ENCODE measurements at regions not wholly inside any gene's neighbourhood (a gene's known extent, or its start where the extent isn't known, plus 50 kb on each side); places are given as distances from the start of the nearest gene placed in this dataset.
"Not testable (repeated sequence)": the region's sequence is repeated elsewhere in the genome, so short reads cannot be mapped to it uniquely, and the experiment has no call there.

DNA sequence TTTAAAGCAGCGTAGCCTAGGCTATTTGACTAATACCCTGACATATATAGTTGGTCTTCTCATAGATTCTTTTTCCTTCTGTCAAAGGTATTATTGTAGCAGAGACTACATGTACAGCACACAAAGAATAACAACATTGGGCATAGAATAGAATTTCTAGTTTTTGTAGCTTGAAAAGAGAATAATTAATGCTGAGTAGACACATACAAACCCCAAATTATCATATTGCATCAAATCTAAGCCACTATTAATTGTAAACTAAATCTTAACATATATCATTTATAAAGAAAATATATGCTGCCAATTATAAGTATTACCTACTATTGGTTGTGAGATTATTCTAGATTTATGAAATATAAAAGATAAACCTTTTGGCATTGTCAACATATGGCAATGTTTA, 574.5 kb downstream of the SLCO4C1 start:
- TF ChIP-seq CTCF (IDR thresholded peaks at IDR 0.05; ENCODE audit: unreplicated experiment in 3 of 3) = no peak
- Mint-ChIP-seq H3K27me3 (ENCODE audit: low read depth) (no peaks in the 10 kb centered on the region), H3K4me1 (no peaks in the 10 kb centered on the region), H3K4me3 (no peak overlapping the region), H3K27ac (no peak overlapping the region), H3K36me3 (ENCODE audit: low read depth) (no peaks in the 10 kb centered on the region), H3K9me3 (peaks cover 2% of the 10 kb centered on the region)

DNA sequence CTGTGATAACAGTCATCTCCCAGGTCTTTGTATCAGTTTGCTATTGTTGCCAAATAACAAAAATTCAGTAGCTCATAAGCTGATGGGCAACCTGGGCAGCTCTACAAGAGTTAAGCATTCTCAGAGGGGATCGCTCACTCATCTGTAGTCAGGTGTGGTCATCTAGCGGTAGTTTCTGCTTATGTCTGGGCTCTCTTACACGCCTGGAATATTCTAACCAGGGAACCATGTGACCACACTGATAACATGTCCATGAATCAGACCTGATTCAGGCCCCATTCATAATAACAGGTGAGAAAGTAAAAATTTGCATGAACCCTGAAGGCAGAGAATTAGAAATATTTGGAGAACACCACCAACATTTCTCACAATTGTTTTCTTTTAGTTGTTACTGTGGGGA, 576.1 kb downstream of the SLCO4C1 start:
- no peak overlapping the region for H3K27ac Mint-ChIP-seq
- no peak for TF ChIP-seq CTCF (IDR thresholded peaks at IDR 0.05; ENCODE audit: unreplicated experiment in 3 of 3)
- H3K9me3 Mint-ChIP-seq = peaks cover 2% of the 10 kb centered on the region
- no peaks in the 10 kb centered on the region for H3K27me3 Mint-ChIP-seq (ENCODE audit: low read depth)
- no peak overlapping the region for H3K4me3 Mint-ChIP-seq
- no peaks in the 10 kb centered on the region for H3K36me3 Mint-ChIP-seq (ENCODE audit: low read depth)
- H3K4me1 Mint-ChIP-seq = no peaks in the 10 kb centered on the region

DNA sequence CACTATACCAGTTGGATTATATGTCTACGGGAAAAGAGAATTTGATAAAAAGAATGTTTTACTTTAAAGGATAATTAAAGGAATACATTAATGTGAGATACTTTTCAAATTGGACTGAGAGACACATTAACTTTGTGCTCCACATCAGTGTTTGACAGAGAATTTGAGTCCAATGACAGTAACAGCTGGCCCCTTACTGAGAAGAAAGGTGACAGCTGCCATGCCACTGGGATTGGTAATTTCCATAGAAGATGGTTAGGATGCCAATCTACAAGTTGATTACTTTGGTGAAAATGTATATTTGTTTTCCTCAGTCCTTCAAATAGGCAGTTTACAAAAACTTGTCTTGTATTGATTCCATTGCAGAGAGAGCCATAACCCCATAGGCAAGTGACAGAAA, 578.4 kb downstream of the SLCO4C1 start:
- H3K9me3 Mint-ChIP-seq = peaks cover 9% of the 10 kb centered on the region
- H3K36me3 Mint-ChIP-seq (ENCODE audit: low read depth) = no peaks in the 10 kb centered on the region
- no peak overlapping the region for H3K27ac Mint-ChIP-seq
- no peaks in the 10 kb centered on the region for H3K4me1 Mint-ChIP-seq
- no peaks in the 10 kb centered on the region for H3K27me3 Mint-ChIP-seq (ENCODE audit: low read depth)
- no peak for TF ChIP-seq CTCF (IDR thresholded peaks at IDR 0.05; ENCODE audit: unreplicated experiment in 3 of 3)
- no peak overlapping the region for H3K4me3 Mint-ChIP-seq

GRCh38 chr5:101716941-101717340, 579.1 kb downstream of the SLCO4C1 start:
- H3K36me3 Mint-ChIP-seq (ENCODE audit: low read depth) = no peaks in the 10 kb centered on the region
- peaks cover 9% of the 10 kb centered on the region for H3K9me3 Mint-ChIP-seq
- no peak overlapping the region for H3K4me3 Mint-ChIP-seq
- H3K4me1 Mint-ChIP-seq = no peaks in the 10 kb centered on the region
- no peak for TF ChIP-seq CTCF (IDR thresholded peaks at IDR 0.05; ENCODE audit: unreplicated experiment in 3 of 3)
- no peaks in the 10 kb centered on the region for H3K27me3 Mint-ChIP-seq (ENCODE audit: low read depth)
- no peak overlapping the region for H3K27ac Mint-ChIP-seq

- H3K4me1 Mint-ChIP-seq; H3K4me3 Mint-ChIP-seq; H3K27ac Mint-ChIP-seq; H3K36me3 Mint-ChIP-seq (ENCODE audit: low read depth); H3K27me3 Mint-ChIP-seq (ENCODE audit: low read depth): not testable (repeated sequence)
- peaks cover 14% of the 10 kb centered on the region for H3K9me3 Mint-ChIP-seq
Observed at GRCh38 chr5:101715790-101716189, 580.3 kb downstream of the SLCO4C1 start.

DNA sequence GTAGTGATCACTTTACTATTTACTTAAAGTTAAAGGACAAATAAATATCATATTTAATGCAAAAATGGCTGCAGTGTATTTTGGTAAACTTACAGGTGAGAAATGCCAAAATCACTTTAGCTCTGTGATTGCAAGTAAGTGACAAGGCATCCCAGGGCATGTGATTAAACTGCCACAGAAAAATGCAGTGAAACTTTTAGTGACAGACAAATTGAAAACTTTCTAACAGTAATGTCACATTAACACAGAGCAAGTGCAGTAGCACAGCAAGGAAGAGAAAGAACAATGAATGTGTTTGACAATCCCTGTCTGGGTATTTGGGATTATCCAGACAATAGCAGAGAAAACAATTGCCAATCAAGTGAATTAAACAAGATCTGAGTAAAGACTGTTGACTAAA, 606.8 kb downstream of the SLCO4C1 start:
- no peaks in the 10 kb centered on the region for H3K36me3 Mint-ChIP-seq (ENCODE audit: low read depth)
- H3K4me3 Mint-ChIP-seq = no peak overlapping the region
- H3K27ac Mint-ChIP-seq = no peak overlapping the region
- TF ChIP-seq CTCF (IDR thresholded peaks at IDR 0.05; ENCODE audit: unreplicated experiment in 3 of 3) = no peak
- peaks cover 7% of the 10 kb centered on the region for H3K4me1 Mint-ChIP-seq
- no peaks in the 10 kb centered on the region for H3K27me3 Mint-ChIP-seq (ENCODE audit: low read depth)
- H3K9me3 Mint-ChIP-seq = no peaks in the 10 kb centered on the region

- Mint-ChIP-seq H3K36me3 (ENCODE audit: low read depth) (no peaks in the 10 kb centered on the region), H3K27me3 (ENCODE audit: low read depth) (peaks cover 4% of the 10 kb centered on the region), H3K4me3 (no peak overlapping the region), H3K4me1 (peaks cover 7% of the 10 kb centered on the region), H3K27ac (no peak overlapping the region), H3K9me3 (no peaks in the 10 kb centered on the region)
- no peak for TF ChIP-seq CTCF (IDR thresholded peaks at IDR 0.05; ENCODE audit: unreplicated experiment in 3 of 3)
Observed at GRCh38 chr5:101688156-101688555, 607.9 kb downstream of the SLCO4C1 start.
